ENCODE measurements at regions not wholly inside any gene's neighbourhood (a gene's known extent, or its start where the extent isn't known, plus 50 kb on each side); places are given as distances from the start of the nearest gene placed in this dataset.

GRCh38 chr12:4858386-4858785 lies 51.3 kb upstream of the KCNA1 start:
- peak in 1 of 3 donors; percentile 22 for DNase-seq

GRCh38 chr12:4859478-4860210 lies 50.1 kb upstream of the KCNA1 start:
- DNase-seq: peak in 1 of 3 donors; percentile 26
